Chondrocyte (in vitro differentiated cells): ENCODE measurements at regions not wholly inside any gene's neighbourhood (a gene's known extent, or its start where the extent isn't known, plus 50 kb on each side); places are given as distances from the start of the nearest gene placed in this dataset.

Source experiments
- DNase-seq: peaks from one replicate; pipeline ENCODE4 v3.0.0; 2021; ENCODE audit warnings: mixed read lengths, low spot score
- H3K27ac Mint-ChIP-seq: one replicate; pipeline ENCODE4 v1.8.0; 2021; ENCODE audit warnings: mild to moderate bottlenecking, moderate library complexity, mixed read lengths; ENCODE audit not compliant: unreplicated experiment
- H3K27me3 Mint-ChIP-seq: 2 replicates; pipeline ENCODE4 v1.8.0; 2021; ENCODE audit warnings: low read depth, mixed read lengths
- H3K36me3 Mint-ChIP-seq: 2 replicates; pipeline ENCODE4 v1.8.0; 2021; ENCODE audit warnings: low read depth, mixed read lengths
- H3K4me1 Mint-ChIP-seq: 2 replicates; pipeline ENCODE4 v1.8.0; 2021; ENCODE audit warnings: low read depth, mild to moderate bottlenecking, mixed read lengths
- H3K4me3 Mint-ChIP-seq: one replicate; pipeline ENCODE4 v1.8.0; 2021; ENCODE audit warnings: mild to moderate bottlenecking, moderate library complexity, mixed read lengths; ENCODE audit not compliant: unreplicated experiment
- H3K9me3 Mint-ChIP-seq: 2 replicates; pipeline ENCODE4 v1.8.0; 2021; ENCODE audit warnings: low read depth, mixed read lengths
- CTCF ChIP-seq: fragments of 200-600 bp; sonication (generic); IDR thresholded peaks from 2 replicates; pipeline ENCODE4 v1.5.0; 2021; ENCODE audit warnings: antibody characterized with exemption, mild to moderate bottlenecking, moderate library complexity

- Mint-ChIP-seq H3K27ac (no peak overlapping the region), H3K4me3 (no peak overlapping the region), H3K36me3 (no peaks in the 10 kb centered on the region), H3K4me1 (no peaks in the 10 kb centered on the region), H3K27me3 (peaks cover 20% of the 10 kb centered on the region), H3K9me3 (peaks cover 4% of the 10 kb centered on the region)
- no peak for DNase-seq
- no peak for TF ChIP-seq CTCF
These were observed 245.9 kb upstream of the RPL38 start for GRCh38 chr17:73957564-73957963.

GRCh38 chr17:73958453-73958852, 245.0 kb upstream of the RPL38 start:
- TF ChIP-seq CTCF = no peak
- Mint-ChIP-seq H3K27ac (no peak overlapping the region), H3K36me3 (no peaks in the 10 kb centered on the region), H3K4me3 (no peak overlapping the region), H3K9me3 (peaks cover 4% of the 10 kb centered on the region), H3K27me3 (peaks cover 20% of the 10 kb centered on the region), H3K4me1 (no peaks in the 10 kb centered on the region)
- no peak for DNase-seq

- Mint-ChIP-seq H3K9me3 (peaks cover 19% of the 10 kb centered on the region), H3K27me3 (peaks cover 24% of the 10 kb centered on the region)
These were observed 243.0 kb upstream of the RPL38 start for GRCh38 chr17:73960469-73960868.

GRCh38 chr17:73962308-73962707, 241.2 kb upstream of the RPL38 start:
- Mint-ChIP-seq H3K27me3 (peaks cover 32% of the 10 kb centered on the region), H3K27ac (no peak overlapping the region), H3K36me3 (peaks cover 2% of the 10 kb centered on the region), H3K9me3 (peaks cover 19% of the 10 kb centered on the region), H3K4me3 (no peak overlapping the region), H3K4me1 (no peaks in the 10 kb centered on the region)
- no peak for DNase-seq
- TF ChIP-seq CTCF = no peak

More at GRCh38 chr17:73960469-73960868, 243.0 kb upstream of the RPL38 start:
- Mint-ChIP-seq H3K27ac (no peak overlapping the region), H3K4me1 (no peaks in the 10 kb centered on the region), H3K4me3 (no peak overlapping the region), H3K36me3 (peaks cover 2% of the 10 kb centered on the region)
- DNase-seq = no peak
- no peak for TF ChIP-seq CTCF

GRCh38 chr17:73968680-73969079, 234.8 kb upstream of the RPL38 start:
- no peaks in the 10 kb centered on the region for H3K4me1 Mint-ChIP-seq
- no peak for DNase-seq
- peaks cover 2% of the 10 kb centered on the region for H3K36me3 Mint-ChIP-seq
- TF ChIP-seq CTCF = no peak
- peaks cover 50% of the 10 kb centered on the region for H3K27me3 Mint-ChIP-seq
- peaks cover 15% of the 10 kb centered on the region for H3K9me3 Mint-ChIP-seq
- H3K4me3 Mint-ChIP-seq = no peak overlapping the region
- no peak overlapping the region for H3K27ac Mint-ChIP-seq
